ENCODE measurements at regions not wholly inside any gene's neighbourhood (a gene's known extent, or its start where the extent isn't known, plus 50 kb on each side); places are given as distances from the start of the nearest gene placed in this dataset.

- TF ChIP-seq CTCF (IDR thresholded peaks at IDR 0.05) (no peak), POLR2AphosphoS5 (IDR thresholded peaks at IDR 0.05) (no peak), POLR2A (IDR thresholded peaks at IDR 0.05; ENCODE audit: low read depth) (no peak)
Observed at GRCh38 chr13:111612886-111613285, 292.4 kb downstream of the TEX29 start.

All from esophagus muscularis mucosa (tissue), 3 donors.